ENCODE measurements at regions not wholly inside any gene's neighbourhood (a gene's known extent, or its start where the extent isn't known, plus 50 kb on each side); places are given as distances from the start of the nearest gene placed in this dataset.
A peak's percentile ranks its signal among the peaks of the same experiment; 100 is the strongest.

- TF ChIP-seq NR3C1 (IDR thresholded peaks at IDR 0.05) = no peak
- no peak for TF ChIP-seq CTCF (IDR thresholded peaks at IDR 0.05)
These were observed 103.2 kb upstream of the ABI3BP start (continued) for GRCh38 chr3:101096444-101096843.

- ATAC-seq (no peak), FAIRE-seq (no peak), DNase-seq (ENCODE audit: low read depth in 1 of 2, low spot score in 1 of 2) (no peak)
- H3K4me1 ChIP-seq = peaks cover 11% of the 10 kb centered on the region; the same call in 1 of the 3 replicates
- H3K27ac ChIP-seq = no peak overlapping the region
- H3K4me2 ChIP-seq = peak overlapping the region; percentile 20; the same call in 2 of the 3 replicates
- ChIA-PET CTCF (no interaction called here), POLR2A (no interaction called here)
- no peaks in the 10 kb centered on the region for H3K9me3 ChIP-seq
- TF ChIP-seq TFCP2L1 (CRISPR knock-in tag; IDR thresholded peaks at IDR 0.05) = no peak
- no peak for TF ChIP-seq USF2 (IDR thresholded peaks at IDR 0.05)
- no peak for TF ChIP-seq SMC3 (IDR thresholded peaks at IDR 0.05)
- TF ChIP-seq ZNF302 (CRISPR knock-in tag; IDR thresholded peaks at IDR 0.05) = no peak
- TF ChIP-seq ZC3H11A (IDR thresholded peaks at IDR 0.05) = no peak
- TF ChIP-seq RAD21 (conservative IDR thresholded peaks at IDR 0.05 in 1 of 2, IDR thresholded peaks at IDR 0.05 in 1 of 2) = no peak
- TF ChIP-seq FOSL2 (IDR thresholded peaks at IDR 0.05) = no peak
- no peak for TF ChIP-seq FOSL2 (CRISPR knock-in tag; IDR thresholded peaks at IDR 0.05)
- TF ChIP-seq NPAS2 (CRISPR knock-in tag; IDR thresholded peaks at IDR 0.05; ENCODE audit: borderline replicate concordance) = no peak
- TF ChIP-seq POLR2A (IDR thresholded peaks at IDR 0.05; ENCODE audit: low read length) = no peak
- TF ChIP-seq ESRRA (IDR thresholded peaks at IDR 0.05; ENCODE audit: borderline replicate concordance, low read length) = no peak
- TF ChIP-seq JUN (IDR thresholded peaks at IDR 0.05) = no peak
- TF ChIP-seq KDM5A (IDR thresholded peaks at IDR 0.05) = no peak
- TF ChIP-seq ZSCAN20 (CRISPR knock-in tag; IDR thresholded peaks at IDR 0.05) = no peak
- TF ChIP-seq HMGXB4 (CRISPR knock-in tag; IDR thresholded peaks at IDR 0.05; ENCODE audit: borderline replicate concordance) = no peak
- TF ChIP-seq MAFK (IDR thresholded peaks at IDR 0.05; ENCODE audit: partially characterized antibody) = no peak
- no peak for TF ChIP-seq MYC (IDR thresholded peaks at IDR 0.05; ENCODE audit: borderline replicate concordance, low read length)
- no peak for TF ChIP-seq KDM1A (IDR thresholded peaks at IDR 0.05; ENCODE audit: low read depth)
- TF ChIP-seq MAX (IDR thresholded peaks at IDR 0.05) = no peak
- TF ChIP-seq RARB (CRISPR knock-in tag; IDR thresholded peaks at IDR 0.05) = no peak
- no peak for TF ChIP-seq FOXS1 (CRISPR knock-in tag; IDR thresholded peaks at IDR 0.05)
- WGBS (ENCODE audit: missing lambda C conversion rate) = 83% methylated on average over 5 of the region's 5 CpGs
- H3K4me3 ChIP-seq = no peak overlapping the region
These were observed 102.6 kb upstream of the ABI3BP start for GRCh38 chr3:101095693-101096430.
